ENCODE measurements at regions not wholly inside any gene's neighbourhood (a gene's known extent, or its start where the extent isn't known, plus 50 kb on each side); places are given as distances from the start of the nearest gene placed in this dataset.

DNA sequence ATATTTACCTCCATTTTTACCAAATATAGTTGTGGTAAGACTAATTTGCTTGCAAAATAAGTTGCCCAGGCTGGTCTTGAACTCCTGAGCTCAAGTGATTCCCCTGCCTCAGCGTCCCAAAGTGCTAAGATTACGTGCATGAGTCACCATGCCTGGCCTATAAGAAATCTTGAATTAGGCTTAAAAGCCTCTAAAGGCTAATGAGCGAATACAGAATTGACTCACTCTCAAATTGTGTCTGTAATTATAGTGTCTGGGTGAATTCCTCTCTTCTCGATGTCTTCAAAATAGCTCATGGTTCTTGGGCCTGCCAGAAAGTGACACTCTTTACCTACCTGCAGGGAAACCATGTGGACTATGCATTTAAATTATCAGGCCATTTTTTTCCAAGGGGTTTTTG, 403.5 kb downstream of the SLC16A7 start:
- Histone ChIP-seq H2AFZ (ENCODE audit: low read depth, low read length) (no peak overlapping the region), H3K9me1 (ENCODE audit: control insufficient read depth, insufficient read depth, low read length) (no peaks in the 10 kb centered on the region), H3K4me2 (ENCODE audit: insufficient read depth, low read length) (no peak overlapping the region), H3K27ac (ENCODE audit: extremely low read depth, low read depth, low read length) (no peak overlapping the region), H3K9me3 (replicated peaks; ENCODE audit: control insufficient read depth, insufficient read depth, low read depth, low read length) (no peaks in the 10 kb centered on the region), H3K4me3 (no peak overlapping the region), H4K20me1 (replicated peaks; ENCODE audit: control insufficient read depth, insufficient read depth, low read length) (no peaks in the 10 kb centered on the region), H3K36me3 (ENCODE audit: control insufficient read depth, insufficient read depth, low read length) (no peaks in the 10 kb centered on the region), H3K9ac (ENCODE audit: insufficient read depth in 1 of 2, low read depth in 2 of 2, low read length in 2 of 2) (no peak overlapping the region), H3K4me1 (replicated peaks in 1 of 2; ENCODE audit: control insufficient read depth in 2 of 2, insufficient read depth in 2 of 2, low read length in 2 of 2) (no peaks in the 10 kb centered on the region), H3K27me3 (ENCODE audit: control insufficient read depth in 2 of 2, insufficient read depth in 2 of 2, low read length in 2 of 2) (no peaks in the 10 kb centered on the region), H3K79me2 (ENCODE audit: control insufficient read depth, insufficient read depth, low read length) (no peaks in the 10 kb centered on the region)
- no peak for FAIRE-seq
- no TSS peak for BruUV-seq (replicated peaks)
- intact Hi-C loops (cut with micrococcal nuclease) (no loop called here), in situ Hi-C loops (cut with MboI) (no loop called here)
- ATAC-seq, result no peak
- TF ChIP-seq E2F1 (CRISPR knock-in tag; IDR thresholded peaks at IDR 0.05) (no peak), IRF1 (CRISPR knock-in tag; IDR thresholded peaks at IDR 0.05; ENCODE audit: borderline replicate concordance) (no peak), CXXC5 (CRISPR knock-in tag; IDR thresholded peaks at IDR 0.05) (no peak), ZNF41 (CRISPR knock-in tag; conservative IDR thresholded peaks at IDR 0.05) (no peak), E2F6 (IDR thresholded peaks at IDR 0.05; ENCODE audit: borderline replicate concordance in 1 of 2, extremely low read depth in 1 of 2, insufficient read depth in 1 of 2, insufficient read length in 1 of 2, low read depth in 1 of 2, low read length in 1 of 2, poor library complexity in 1 of 2, severe bottlenecking in 1 of 2) (no peak), GABPB2 (CRISPR knock-in tag; conservative IDR thresholded peaks at IDR 0.05) (no peak), ELF2 (CRISPR knock-in tag; IDR thresholded peaks at IDR 0.05) (no peak), ZBED1 (IDR thresholded peaks at IDR 0.05) (no peak)
- WGBS (ENCODE audit: insufficient coverage, low coverage, missing lambda C conversion rate), result 0% methylated on average over 4 of the region's 4 CpGs
- CTCF ChIA-PET (ENCODE audit: low intra/inter-chr PET ratio), result no interaction called here
- POLR2A ChIA-PET, result no interaction called here
- no peak for DNase-seq (ENCODE audit: extremely low read depth in 1 of 4, low spot score in 3 of 4)

Data from K562 (cell line).